ENCODE measurements at regions not wholly inside any gene's neighbourhood (a gene's known extent, or its start where the extent isn't known, plus 50 kb on each side); places are given as distances from the start of the nearest gene placed in this dataset.
"Not testable (repeated sequence)": the region's sequence is repeated elsewhere in the genome, so short reads cannot be mapped to it uniquely, and the experiment has no call there.

- no peak for DNase-seq (ENCODE audit: low spot score)
Measured at GRCh38 chr10:35993591-35994515, 351.8 kb upstream of the FZD8 start.

GRCh38 chr10:35992107-35992506 is 350.0 kb upstream of the FZD8 start:
- DNase-seq (ENCODE audit: low spot score): no peak

- no peak for DNase-seq (ENCODE audit: low spot score)
Measured at GRCh38 chr10:35986756-35987502, 344.8 kb upstream of the FZD8 start.

GRCh38 chr10:35979116-35979515 is 337.0 kb upstream of the FZD8 start:
- no peak for DNase-seq (ENCODE audit: low spot score)

- DNase-seq (ENCODE audit: low spot score): not testable (repeated sequence)
Measured at GRCh38 chr10:35973912-35974591, 332.0 kb upstream of the FZD8 start.

- DNase-seq (ENCODE audit: low spot score): no peak
Measured at GRCh38 chr10:35972275-35972674, 330.2 kb upstream of the FZD8 start.

GRCh38 chr10:35971397-35971796 is 329.3 kb upstream of the FZD8 start:
- no peak for DNase-seq (ENCODE audit: low spot score)

GRCh38 chr10:35963685-35964084 is 321.6 kb upstream of the FZD8 start:
- DNase-seq (ENCODE audit: low spot score): no peak

- no peak for DNase-seq (ENCODE audit: low spot score)
Measured at GRCh38 chr10:35961501-35961900, 319.4 kb upstream of the FZD8 start.

GRCh38 chr10:35959252-35959651 is 317.2 kb upstream of the FZD8 start:
- DNase-seq (ENCODE audit: low spot score): no peak

GRCh38 chr10:35958609-35959008 is 316.5 kb upstream of the FZD8 start:
- DNase-seq (ENCODE audit: low spot score): not testable (repeated sequence)

- DNase-seq (ENCODE audit: low spot score): no peak
Measured at GRCh38 chr10:35950701-35951100, 308.6 kb upstream of the FZD8 start.

GRCh38 chr10:35950226-35950625 is 308.1 kb upstream of the FZD8 start:
- DNase-seq (ENCODE audit: low spot score): no peak

GRCh38 chr10:35949811-35950211 is 307.7 kb upstream of the FZD8 start:
- no peak for DNase-seq (ENCODE audit: low spot score)

- DNase-seq (ENCODE audit: low spot score): no peak
Measured at GRCh38 chr10:35946556-35946955, 304.5 kb upstream of the FZD8 start.

- DNase-seq (ENCODE audit: low spot score): peak; percentile 18
Measured at GRCh38 chr10:35942057-35942456, 300.0 kb upstream of the FZD8 start.

GRCh38 chr10:35940141-35941041 is 298.3 kb upstream of the FZD8 start:
- DNase-seq (ENCODE audit: low spot score): peak; percentile 25

- DNase-seq (ENCODE audit: low spot score): no peak
Measured at GRCh38 chr10:35938160-35938559, 296.1 kb upstream of the FZD8 start.

GRCh38 chr10:35937546-35937945 is 295.4 kb upstream of the FZD8 start:
- no peak for DNase-seq (ENCODE audit: low spot score)

GRCh38 chr10:35934642-35934995 is 292.5 kb upstream of the FZD8 start:
- no peak for DNase-seq (ENCODE audit: low spot score)

- DNase-seq (ENCODE audit: low spot score): no peak
Measured at GRCh38 chr10:35933940-35934641, 292.0 kb upstream of the FZD8 start.

Measured in cerebellar cortex (tissue), 1 donor.